HUES48 (cell line): ENCODE measurements at regions not wholly inside any gene's neighbourhood (a gene's known extent, or its start where the extent isn't known, plus 50 kb on each side); places are given as distances from the start of the nearest gene placed in this dataset.

ENCODE experiments used
- H3K27ac ChIP-seq: one replicate; pipeline ENCODE4 v1.7.0; 2013; ENCODE audit warnings: low read depth, low read length, inconsistent platforms
- H3K27me3 ChIP-seq: 2 replicates; pipeline ENCODE4 v1.6.1; 2013; ENCODE audit warnings: mild to moderate bottlenecking, low read length; ENCODE audit not compliant: control insufficient read depth, insufficient read depth
- H3K36me3 ChIP-seq: 2 replicates; pipeline ENCODE4 v1.6.1; 2013; ENCODE audit warnings: low read length; ENCODE audit not compliant: control insufficient read depth, insufficient read depth
- H3K4me1 ChIP-seq: 2 replicates; pipeline ENCODE4 v1.6.1; 2013; ENCODE audit warnings: mild to moderate bottlenecking, low read length; ENCODE audit not compliant: control insufficient read depth, insufficient read depth
- H3K4me3 ChIP-seq: 2 replicates; pipeline ENCODE4 v1.5.1; 2013; ENCODE audit warnings: mild to moderate bottlenecking, low read depth, low read length
- H3K9ac ChIP-seq: 2 replicates; pipeline ENCODE4 v1.6.1; 2013; ENCODE audit warnings: mild to moderate bottlenecking, low read depth, low read length, moderate library complexity
- H3K9me3 ChIP-seq: 2 replicates; pipeline ENCODE4 v1.6.1; 2013; ENCODE audit warnings: low read length; ENCODE audit not compliant: control insufficient read depth, insufficient read depth

DNA sequence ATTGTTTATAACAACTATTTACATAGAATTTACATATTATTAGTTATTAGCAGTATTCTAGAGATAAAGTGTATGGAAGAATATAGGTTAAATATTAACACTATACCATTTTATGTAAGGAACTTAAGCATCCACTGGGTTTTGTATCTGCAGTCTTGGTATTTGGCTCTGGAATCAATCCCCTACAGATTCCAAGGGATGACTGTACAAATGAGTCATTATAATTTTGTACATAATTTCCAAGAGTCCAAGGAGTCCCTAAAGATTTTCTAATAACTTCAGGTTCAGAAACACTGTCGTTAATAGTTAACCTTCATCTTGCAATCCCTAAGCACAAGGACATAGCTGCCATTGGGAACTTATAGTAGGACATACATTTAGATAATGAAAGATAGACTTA lies 254.8 kb upstream of the PDE4D start:
- no peaks in the 10 kb centered on the region for H3K36me3 ChIP-seq
- no peak overlapping the region for H3K9ac ChIP-seq
- H3K4me3 ChIP-seq = no peak overlapping the region
- no peaks in the 10 kb centered on the region for H3K27me3 ChIP-seq
- H3K27ac ChIP-seq = no peak overlapping the region
- H3K4me1 ChIP-seq = no peaks in the 10 kb centered on the region
- H3K9me3 ChIP-seq = no peaks in the 10 kb centered on the region

- Histone ChIP-seq H3K9me3 (no peaks in the 10 kb centered on the region), H3K27ac (no peak overlapping the region), H3K4me3 (no peak overlapping the region)
Observed at GRCh38 chr5:60147791-60148190, 254.3 kb upstream of the PDE4D start.

GRCh38 chr5:60143942-60144549 lies 250.5 kb upstream of the PDE4D start:
- Histone ChIP-seq H3K4me1 (no peaks in the 10 kb centered on the region), H3K9ac (no peak overlapping the region), H3K9me3 (no peaks in the 10 kb centered on the region), H3K27ac (no peak overlapping the region), H3K27me3 (no peaks in the 10 kb centered on the region), H3K4me3 (no peak overlapping the region), H3K36me3 (no peaks in the 10 kb centered on the region)

More at GRCh38 chr5:60147791-60148190, 254.3 kb upstream of the PDE4D start:
- Histone ChIP-seq H3K27me3 (no peaks in the 10 kb centered on the region), H3K36me3 (no peaks in the 10 kb centered on the region), H3K9ac (no peak overlapping the region), H3K4me1 (no peaks in the 10 kb centered on the region)

DNA sequence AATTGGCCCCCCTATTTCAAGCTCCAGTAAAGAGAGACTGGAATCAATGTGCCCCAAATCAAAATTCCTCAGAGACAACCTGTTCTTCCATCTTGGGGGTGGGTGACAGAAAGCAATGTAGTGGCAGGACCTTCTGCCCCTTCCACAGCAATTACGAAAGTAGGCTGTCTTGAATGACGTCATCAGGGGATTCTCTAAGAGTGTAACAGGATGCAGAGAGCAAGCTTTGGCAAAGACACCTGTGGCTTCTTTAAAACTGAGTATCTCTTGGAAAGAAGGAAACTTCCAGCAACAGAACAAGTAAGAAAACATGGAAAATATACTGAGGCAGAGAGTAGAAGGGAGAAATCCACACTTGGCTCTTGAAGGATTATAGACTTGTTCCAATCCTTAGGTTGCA lies 247.6 kb upstream of the PDE4D start:
- Histone ChIP-seq H3K9ac (no peak overlapping the region), H3K9me3 (no peaks in the 10 kb centered on the region), H3K36me3 (no peaks in the 10 kb centered on the region), H3K4me3 (no peak overlapping the region), H3K27me3 (no peaks in the 10 kb centered on the region), H3K4me1 (no peaks in the 10 kb centered on the region), H3K27ac (no peak overlapping the region)

GRCh38 chr5:60136841-60137240 lies 243.3 kb upstream of the PDE4D start:
- H3K9ac ChIP-seq = no peak overlapping the region
- H3K27me3 ChIP-seq = no peaks in the 10 kb centered on the region
- H3K27ac ChIP-seq = no peak overlapping the region
- H3K4me3 ChIP-seq = no peak overlapping the region
- no peaks in the 10 kb centered on the region for H3K4me1 ChIP-seq
- H3K36me3 ChIP-seq = no peaks in the 10 kb centered on the region
- no peaks in the 10 kb centered on the region for H3K9me3 ChIP-seq

DNA sequence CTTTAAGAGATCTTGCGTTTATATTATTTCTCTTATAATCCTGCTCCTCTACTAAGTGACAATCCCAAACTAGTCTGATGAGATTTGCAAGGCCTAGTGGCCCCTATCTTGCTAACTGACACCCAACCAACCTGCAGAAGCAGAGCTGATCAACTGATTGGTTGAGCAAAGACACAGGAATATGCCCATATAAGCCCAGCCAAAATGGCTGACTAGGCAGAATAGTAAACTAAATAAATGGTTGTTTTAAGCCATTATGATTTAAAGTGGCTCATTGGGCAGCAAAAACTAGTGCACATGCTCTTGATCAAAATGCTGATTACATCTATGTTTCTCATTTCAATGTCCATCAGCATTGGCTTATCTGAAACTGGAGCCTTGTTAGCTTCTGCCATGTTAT lies 238.0 kb upstream of the PDE4D start:
- Histone ChIP-seq H3K9ac (no peak overlapping the region), H3K4me3 (no peak overlapping the region), H3K27ac (no peak overlapping the region), H3K9me3 (no peaks in the 10 kb centered on the region), H3K27me3 (no peaks in the 10 kb centered on the region), H3K4me1 (no peaks in the 10 kb centered on the region), H3K36me3 (no peaks in the 10 kb centered on the region)

DNA sequence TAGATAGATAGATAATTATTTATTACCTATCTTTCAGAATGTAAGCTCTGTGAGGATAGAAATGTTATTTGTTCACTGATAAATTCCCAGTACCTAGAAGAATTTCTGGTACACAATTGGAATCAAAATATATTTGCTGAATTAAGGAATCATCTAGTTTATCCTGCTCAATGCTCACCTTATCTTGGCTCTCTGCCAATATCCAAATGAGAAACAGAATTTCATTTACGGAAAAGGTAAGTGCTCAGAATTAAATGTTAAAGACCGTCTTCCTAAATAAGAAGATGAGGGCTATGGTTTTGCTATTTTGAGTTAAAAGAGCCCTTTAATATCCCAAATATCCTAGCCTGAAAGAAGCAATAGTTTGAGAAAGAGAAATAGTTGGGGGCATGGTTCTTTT lies 232.1 kb upstream of the PDE4D start:
- H3K9me3 ChIP-seq = no peaks in the 10 kb centered on the region
- H3K4me3 ChIP-seq = no peak overlapping the region
- H3K4me1 ChIP-seq = no peaks in the 10 kb centered on the region
- H3K27ac ChIP-seq = no peak overlapping the region
- H3K36me3 ChIP-seq = no peaks in the 10 kb centered on the region
- H3K9ac ChIP-seq = no peak overlapping the region
- no peaks in the 10 kb centered on the region for H3K27me3 ChIP-seq

GRCh38 chr5:60102961-60103693 lies 209.6 kb upstream of the PDE4D start:
- Histone ChIP-seq H3K9me3 (peaks cover 9% of the 10 kb centered on the region; the same call in 1 of the 2 replicates), H3K36me3 (no peaks in the 10 kb centered on the region), H3K27ac (no peak overlapping the region), H3K27me3 (no peaks in the 10 kb centered on the region), H3K4me3 (no peak overlapping the region), H3K9ac (no peak overlapping the region), H3K4me1 (no peaks in the 10 kb centered on the region)

DNA sequence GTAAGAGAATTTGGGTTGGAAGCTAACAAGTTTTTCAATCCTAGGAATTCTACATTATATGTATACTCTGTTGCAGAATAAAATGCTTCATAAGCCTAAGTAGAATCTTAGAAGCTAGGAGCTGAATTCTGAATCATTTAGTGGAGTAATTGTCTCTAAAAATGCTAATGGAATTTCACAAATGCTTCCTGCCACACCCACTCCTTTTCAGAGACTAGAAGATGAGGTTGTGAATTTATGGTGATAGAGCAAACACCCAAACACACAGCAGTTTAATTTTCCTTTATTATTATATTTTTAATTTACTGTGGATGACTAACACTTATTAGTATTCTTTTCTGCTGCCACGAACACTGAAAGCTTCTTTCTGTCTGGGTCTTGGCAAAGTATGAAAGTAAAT lies 208.0 kb upstream of the PDE4D start:
- no peaks in the 10 kb centered on the region for H3K36me3 ChIP-seq
- H3K9me3 ChIP-seq = peaks cover 9% of the 10 kb centered on the region; the same call in 1 of the 2 replicates
- H3K27ac ChIP-seq = no peak overlapping the region
- H3K27me3 ChIP-seq = no peaks in the 10 kb centered on the region
- H3K4me1 ChIP-seq = no peaks in the 10 kb centered on the region
- no peak overlapping the region for H3K9ac ChIP-seq
- H3K4me3 ChIP-seq = no peak overlapping the region

GRCh38 chr5:60092671-60093422 lies 199.3 kb upstream of the PDE4D start:
- Histone ChIP-seq H3K9ac (no peak overlapping the region), H3K4me1 (no peaks in the 10 kb centered on the region), H3K27me3 (no peaks in the 10 kb centered on the region), H3K9me3 (no peaks in the 10 kb centered on the region), H3K4me3 (no peak overlapping the region), H3K36me3 (no peaks in the 10 kb centered on the region), H3K27ac (no peak overlapping the region)

DNA sequence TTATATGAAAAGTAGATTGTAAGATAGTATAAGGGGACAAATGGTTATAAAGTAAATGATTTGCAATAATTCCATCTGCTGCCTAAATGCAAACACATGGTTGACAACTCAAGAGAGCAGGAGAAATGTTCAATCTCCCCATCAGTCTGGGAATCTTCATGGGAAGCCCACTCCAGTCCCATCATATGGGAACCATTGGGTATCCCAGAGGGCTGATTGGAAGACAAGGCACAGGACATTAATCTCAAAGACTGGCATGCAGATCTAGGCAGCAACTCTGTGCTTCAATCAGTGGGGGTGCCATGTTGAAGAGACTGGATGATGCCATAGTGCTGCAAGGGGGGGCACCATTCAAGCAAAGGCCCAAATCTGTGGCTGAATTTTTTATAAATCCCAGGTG lies 193.1 kb upstream of the PDE4D start:
- H3K4me3 ChIP-seq = no peak overlapping the region
- no peaks in the 10 kb centered on the region for H3K27me3 ChIP-seq
- peaks cover 4% of the 10 kb centered on the region for H3K9me3 ChIP-seq
- no peak overlapping the region for H3K27ac ChIP-seq
- H3K9ac ChIP-seq = no peak overlapping the region
- H3K36me3 ChIP-seq = no peaks in the 10 kb centered on the region
- no peaks in the 10 kb centered on the region for H3K4me1 ChIP-seq
